SK-N-SH (cell line): ENCODE measurements at regions not wholly inside any gene's neighbourhood (a gene's known extent, or its start where the extent isn't known, plus 50 kb on each side); places are given as distances from the start of the nearest gene placed in this dataset.

ENCODE experiments used
- CTCF ChIP-seq: fragments of 200-600 bp; sonication (generic); IDR thresholded peaks from 2 replicates; pipeline ENCODE4 v1.6.1; 2017; ENCODE audit warnings: antibody characterized with exemption, mild to moderate bottlenecking, moderate library complexity
- POLR2AphosphoS5 ChIP-seq: IDR thresholded peaks from 2 replicates; pipeline ENCODE4 v1.6.1; 2012; ENCODE audit warnings: low read depth, low read length
- SIN3A ChIP-seq: IDR thresholded peaks from 2 replicates; pipeline ENCODE4 v1.6.1; 2012; ENCODE audit warnings: low read depth, mild to moderate bottlenecking, low read length, moderate library complexity, borderline replicate concordance
- TF ChIP-seq, protein P1 (sequence below): IDR thresholded peaks from 2 replicates; pipeline ENCODE4 v1.4.0; 2012; ENCODE audit warnings: low read depth

DNA sequence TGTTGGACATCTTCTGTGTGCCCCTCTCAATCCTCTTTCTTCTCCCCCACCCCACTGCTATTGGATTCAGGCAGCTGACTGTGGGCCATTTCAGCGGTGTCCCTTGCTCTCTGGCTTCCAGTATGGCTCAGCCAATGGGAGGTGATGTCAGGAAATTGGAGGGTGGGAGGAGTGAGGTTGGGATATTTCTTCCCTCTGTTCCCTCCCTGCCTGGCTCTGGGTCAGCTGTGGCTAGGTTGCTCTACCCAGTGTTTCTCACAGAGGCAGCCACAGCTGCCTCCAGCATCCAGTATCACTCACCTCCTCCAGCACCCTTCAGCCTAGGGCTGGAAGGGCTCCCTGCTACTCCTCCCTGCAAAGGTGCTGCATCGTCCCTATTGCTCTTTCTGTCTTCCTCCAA, 423.5 kb downstream of the MIAT start:
- TF ChIP-seq CTCF (no peak), POLR2AphosphoS5 (no peak), SIN3A (no peak)
- TF ChIP-seq, protein P1, sequence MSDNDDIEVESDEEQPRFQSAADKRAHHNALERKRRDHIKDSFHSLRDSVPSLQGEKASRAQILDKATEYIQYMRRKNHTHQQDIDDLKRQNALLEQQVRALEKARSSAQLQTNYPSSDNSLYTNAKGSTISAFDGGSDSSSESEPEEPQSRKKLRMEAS, result no peak
